ENCODE measurements at regions not wholly inside any gene's neighbourhood (a gene's known extent, or its start where the extent isn't known, plus 50 kb on each side); places are given as distances from the start of the nearest gene placed in this dataset.
"Not testable (repeated sequence)": the region's sequence is repeated elsewhere in the genome, so short reads cannot be mapped to it uniquely, and the experiment has no call there.

- no peak for DNase-seq
Measured at GRCh38 chr5:122602700-122603099, 172.2 kb upstream of the SNX2 start.

- no peak for DNase-seq
Measured at GRCh38 chr5:122605236-122605635, 169.6 kb upstream of the SNX2 start.

- DNase-seq = no peak
Measured at GRCh38 chr5:122607818-122608217, 167.1 kb upstream of the SNX2 start.

DNA sequence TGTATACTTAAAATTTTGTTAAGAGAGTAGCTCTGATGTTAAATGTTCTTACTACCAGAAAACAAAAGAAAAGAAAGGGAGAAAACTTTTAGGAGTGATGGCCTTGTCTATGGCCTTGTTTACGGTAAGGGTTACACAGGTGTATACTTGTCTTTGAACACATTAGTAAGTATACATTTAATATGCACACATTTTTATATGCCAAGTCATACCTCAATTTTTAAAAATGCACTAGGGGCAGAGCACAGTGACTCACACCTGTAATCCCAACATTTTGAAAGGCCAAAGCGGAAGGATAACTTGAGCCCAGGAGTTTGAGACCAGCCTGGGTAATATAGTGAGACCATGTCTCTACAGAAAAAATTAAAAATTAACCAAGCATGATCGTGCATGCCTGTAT lies 166.7 kb upstream of the SNX2 start:
- DNase-seq = no peak

GRCh38 chr5:122611406-122611805 lies 163.5 kb upstream of the SNX2 start:
- no peak for DNase-seq

GRCh38 chr5:122612901-122613300 lies 162.0 kb upstream of the SNX2 start:
- DNase-seq = no peak

GRCh38 chr5:122615146-122615545 lies 159.7 kb upstream of the SNX2 start:
- DNase-seq = no peak

DNA sequence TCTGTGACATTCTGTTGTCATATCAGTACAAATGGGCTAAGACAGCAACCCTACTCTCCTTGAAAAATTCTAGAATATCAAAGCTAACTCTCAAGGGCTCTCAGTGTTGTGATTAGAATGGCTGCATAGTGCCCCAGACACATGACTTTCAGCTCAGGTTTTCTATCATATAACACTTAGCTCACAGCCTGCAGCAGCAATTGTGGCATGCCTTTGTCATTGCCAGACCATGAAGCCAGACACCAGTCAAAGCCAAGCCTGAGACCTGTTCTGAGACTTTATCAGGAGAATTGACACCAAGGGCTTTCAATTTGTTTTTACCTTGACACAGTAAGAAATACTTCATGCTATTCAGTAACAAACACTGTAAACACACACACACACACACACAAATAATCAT lies 159.0 kb upstream of the SNX2 start:
- DNase-seq = no peak

DNA sequence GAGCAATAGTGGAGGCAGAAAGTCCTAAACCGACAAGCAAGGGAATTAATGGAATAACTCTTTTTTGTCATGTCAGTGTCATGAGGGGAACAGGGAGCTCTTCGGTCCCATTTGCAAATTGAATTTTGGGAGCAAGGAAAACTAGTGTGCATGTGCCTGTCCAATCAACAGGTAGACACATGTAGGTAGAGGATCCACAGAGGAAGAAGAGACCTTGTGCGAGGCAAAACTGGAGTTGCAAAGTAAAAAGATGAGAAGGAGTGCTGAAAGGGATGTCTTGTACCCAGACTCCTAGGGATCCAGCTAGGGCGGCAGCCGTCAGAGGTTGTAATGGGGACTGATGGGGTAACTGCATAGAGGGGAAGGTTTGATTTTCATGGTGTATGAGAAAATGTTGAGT lies 156.8 kb upstream of the SNX2 start:
- DNase-seq = not testable (repeated sequence)

DNA sequence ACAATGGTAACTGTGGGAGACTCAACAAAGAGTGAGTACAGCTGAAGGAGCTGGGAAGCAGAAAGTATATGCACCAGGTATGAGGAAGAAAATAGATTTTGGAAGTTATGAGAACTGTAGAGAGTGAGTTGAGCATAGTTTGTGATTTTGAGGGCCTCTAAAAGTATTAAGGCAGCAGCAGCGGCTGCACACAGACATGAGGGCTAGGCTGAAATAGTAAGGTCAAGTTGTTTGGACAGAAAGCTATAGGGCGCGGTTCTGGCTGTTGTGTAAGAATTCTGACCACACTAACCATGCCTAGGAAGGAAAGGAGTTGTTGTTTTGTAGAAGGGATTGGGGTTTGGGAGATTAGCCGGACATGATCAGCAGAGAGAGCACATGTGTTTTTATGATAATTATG lies 154.1 kb upstream of the SNX2 start:
- not testable (repeated sequence) for DNase-seq

DNA sequence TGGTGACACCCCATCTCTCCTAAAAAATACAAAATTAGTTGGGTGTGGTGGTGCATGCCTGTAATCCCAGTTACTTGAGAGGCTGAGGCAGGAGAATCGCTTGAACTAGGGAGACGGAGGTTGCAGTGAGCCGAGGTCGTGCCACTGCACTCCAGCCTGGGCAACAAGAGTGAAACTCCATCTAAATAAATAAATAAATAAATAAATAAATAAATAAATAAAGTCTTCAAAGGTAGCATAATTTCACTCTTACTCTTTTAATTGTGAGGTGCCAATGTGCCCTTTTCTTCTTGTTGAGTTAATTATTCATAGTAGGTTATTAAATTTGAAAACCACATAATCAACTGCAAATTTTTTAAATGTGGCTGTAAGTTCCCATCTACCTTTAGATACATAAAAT lies 146.2 kb upstream of the SNX2 start:
- not testable (repeated sequence) for DNase-seq

GRCh38 chr5:122629121-122629677 lies 145.7 kb upstream of the SNX2 start:
- no peak for DNase-seq

DNA sequence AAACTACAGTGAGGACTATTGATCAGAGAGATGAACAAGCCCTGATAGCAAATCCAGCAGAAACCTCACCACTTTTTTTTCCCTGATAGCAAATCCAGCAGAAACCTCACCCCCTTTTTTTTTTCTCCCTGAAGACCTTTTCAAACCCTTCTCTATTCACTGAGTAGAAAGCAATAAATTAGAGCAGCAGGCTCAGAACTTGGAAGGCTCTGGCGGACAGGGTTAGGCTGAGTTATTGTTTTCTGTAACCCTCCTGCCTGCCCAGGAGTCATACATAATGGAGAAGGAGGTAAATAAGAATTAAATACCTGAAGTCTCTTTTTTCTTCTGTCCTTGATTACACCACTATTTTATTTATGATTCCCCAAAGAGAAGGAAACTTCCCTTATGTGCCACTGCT lies 136.3 kb upstream of the SNX2 start:
- DNase-seq = no peak

DNA sequence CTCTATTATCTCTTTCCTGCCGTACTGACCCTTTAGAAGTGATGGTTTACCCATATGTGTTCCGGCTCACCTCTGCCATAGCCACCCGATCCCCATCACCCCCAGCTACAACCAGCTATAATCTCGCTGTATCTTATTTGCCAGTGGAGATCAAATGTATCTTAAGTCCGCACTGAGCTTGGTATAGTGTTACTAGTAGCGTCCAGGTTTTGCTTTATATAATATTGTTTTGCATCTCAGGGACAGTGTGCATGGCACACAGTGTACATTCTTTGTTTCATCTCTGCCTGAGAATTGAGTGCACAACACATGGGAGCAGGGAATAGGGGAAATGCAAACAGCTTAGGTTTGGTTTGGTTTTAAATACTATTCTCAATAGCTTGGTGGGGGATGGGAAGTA lies 135.8 kb upstream of the SNX2 start:
- no peak for DNase-seq

- DNase-seq = no peak
Measured at GRCh38 chr5:122639864-122640263, 135.0 kb upstream of the SNX2 start.

- no peak for DNase-seq
Measured at GRCh38 chr5:122649080-122649479, 125.8 kb upstream of the SNX2 start.

- no peak for DNase-seq
Measured at GRCh38 chr5:122653087-122654017, 121.5 kb upstream of the SNX2 start.

DNA sequence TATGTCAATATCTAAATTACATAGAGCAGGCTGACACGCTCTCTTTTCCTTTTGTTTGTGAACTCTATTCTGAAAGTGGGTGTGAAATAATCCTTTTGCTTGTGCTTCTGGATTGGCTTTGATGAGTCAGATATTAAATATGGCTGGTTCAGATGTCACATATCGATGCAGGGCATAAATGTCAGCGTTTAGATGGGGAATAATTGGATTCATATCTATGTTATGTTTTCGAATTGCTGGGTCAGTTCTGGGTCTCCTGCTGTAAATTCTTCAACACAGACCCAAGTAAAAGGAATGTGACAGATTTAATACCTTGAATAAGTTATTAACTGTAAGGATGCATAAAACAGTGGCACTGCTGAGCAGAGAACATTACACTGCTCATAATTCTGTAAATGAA lies 118.7 kb upstream of the SNX2 start:
- no peak for DNase-seq

GRCh38 chr5:122656577-122656976 lies 118.3 kb upstream of the SNX2 start:
- no peak for DNase-seq

- no peak for DNase-seq
Measured at GRCh38 chr5:122661496-122662180, 113.2 kb upstream of the SNX2 start.

DNA sequence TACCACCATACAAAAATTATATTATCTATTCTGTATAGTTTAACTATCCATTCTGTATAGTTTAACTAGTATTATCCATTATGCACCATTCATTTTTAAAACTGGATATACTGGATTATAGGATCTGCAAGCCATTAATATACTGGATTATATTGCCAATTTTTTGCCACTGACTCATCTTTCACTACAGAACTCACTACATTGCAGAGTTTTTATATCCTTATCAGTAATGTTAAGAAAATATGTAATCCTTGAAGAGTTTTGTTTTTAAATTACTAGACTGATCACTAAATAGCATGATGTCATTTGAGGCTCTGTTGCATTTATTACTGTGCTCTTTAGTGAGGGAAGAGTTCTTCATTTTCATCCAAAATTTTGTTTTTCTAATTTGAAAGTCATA lies 109.8 kb upstream of the SNX2 start:
- no peak for DNase-seq

- no peak for DNase-seq
Measured at GRCh38 chr5:122668552-122668951, 106.3 kb upstream of the SNX2 start.

DNA sequence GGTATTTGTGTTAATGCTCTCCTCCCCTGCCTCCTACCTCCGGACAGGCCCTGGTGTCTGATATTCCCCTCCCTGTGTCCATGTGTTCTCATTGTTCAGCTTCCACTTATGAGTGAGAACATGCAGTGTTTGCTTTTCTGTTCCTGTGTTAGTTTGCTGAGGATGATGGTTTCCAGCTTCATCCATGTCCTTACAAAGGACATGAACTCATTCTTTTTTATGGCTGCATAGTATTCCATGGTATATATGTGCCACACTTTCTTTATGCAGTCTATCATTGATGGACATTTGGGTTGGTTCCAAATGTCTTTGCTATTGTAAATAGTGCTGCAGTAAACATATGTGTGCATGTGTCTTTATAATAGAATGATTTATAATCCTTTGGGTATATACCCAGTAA lies 105.2 kb upstream of the SNX2 start:
- DNase-seq = not testable (repeated sequence)

DNA sequence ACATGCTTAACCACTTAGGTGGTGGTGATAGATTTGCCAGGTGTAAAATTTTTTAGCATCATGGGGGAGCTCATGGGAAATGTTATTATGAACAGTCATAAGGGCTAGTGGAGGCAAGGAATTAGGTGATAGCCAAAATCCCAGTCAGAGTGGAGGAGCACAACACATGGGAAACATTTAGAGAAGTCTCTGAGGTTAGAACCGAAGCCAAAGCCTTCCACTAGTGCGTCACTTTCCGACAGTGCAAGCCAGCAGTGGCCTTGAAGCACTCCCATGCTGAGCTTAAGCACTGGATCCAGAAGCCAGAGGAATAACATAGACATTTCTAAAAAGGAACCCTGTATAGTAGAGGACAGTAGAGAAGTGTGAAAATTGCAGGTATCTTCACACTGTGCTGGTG lies 101.5 kb upstream of the SNX2 start:
- no peak for DNase-seq
